CD4-positive, CD25-positive, alpha-beta regulatory T cell (primary cell): ENCODE measurements at regions not wholly inside any gene's neighbourhood (a gene's known extent, or its start where the extent isn't known, plus 50 kb on each side); places are given as distances from the start of the nearest gene placed in this dataset.

Source experiments
- ATAC-seq, 2 donors: fragments of 150-1000 bp; cut with Tn5 transposase; one replicate each; pipeline ENCODE4 v1.10.0; 2021; ENCODE audit warnings: low read depth in 2 of 2, moderate number of reproducible peaks in 2 of 2, moderate library complexity in 1 of 2
- DNase-seq, 3 donors: peaks; one replicate each; pipeline versions ENCODE4 v3.0.0 to v3.0.0-alpha.2; 2012 to 2022; ENCODE audit warnings: mixed read lengths in 1 of 3
- H3K27ac ChIP-seq: one replicate; pipeline ENCODE4 v1.7.0; 2013; ENCODE audit warnings: mild to moderate bottlenecking, low read length; ENCODE audit not compliant: insufficient read depth, poor library complexity, severe bottlenecking
- H3K27me3 ChIP-seq: one replicate; pipeline ENCODE4 v1.7.0; 2013; ENCODE audit warnings: low read length; ENCODE audit not compliant: control insufficient read depth, insufficient read depth
- H3K36me3 ChIP-seq: one replicate; pipeline ENCODE4 v1.7.0; 2013; ENCODE audit warnings: mild to moderate bottlenecking, low read length, moderate library complexity; ENCODE audit not compliant: control insufficient read depth, insufficient read depth
- H3K4me1 ChIP-seq: 2 replicates; pipeline ENCODE4 v1.7.0; 2013; ENCODE audit warnings: mild to moderate bottlenecking, low read length; ENCODE audit not compliant: insufficient read depth, control insufficient read depth, poor library complexity, severe bottlenecking
- H3K4me3 ChIP-seq: one replicate; pipeline ENCODE4 v1.7.0; 2013; ENCODE audit warnings: low read depth, mild to moderate bottlenecking, low read length, moderate library complexity
- H3K9me3 ChIP-seq, 2 experiments: 1 replicate in 1 of 2; 2 replicates in 1 of 2; pipeline ENCODE4 v1.7.0; 2013; ENCODE audit warnings: low read length in 2 of 2, mild to moderate bottlenecking in 1 of 2, moderate library complexity in 1 of 2; ENCODE audit not compliant: control insufficient read depth in 2 of 2
- H3K27ac Mint-ChIP-seq, 3 donors: one replicate each; pipeline ENCODE4 v1.8.0; 2020 to 2022; ENCODE audit warnings: mild to moderate bottlenecking in 3 of 3, mixed read lengths in 3 of 3, moderate library complexity in 2 of 3
- H3K27me3 Mint-ChIP-seq: one replicate; pipeline ENCODE4 v1.8.0; 2022; ENCODE audit warnings: mild to moderate bottlenecking, mixed read lengths
- H3K36me3 Mint-ChIP-seq: one replicate; pipeline ENCODE4 v1.8.0; 2020; ENCODE audit warnings: mixed read lengths
- H3K4me1 Mint-ChIP-seq, 4 donors: one replicate each; pipeline ENCODE4 v1.8.0; 2020 to 2022; ENCODE audit warnings: mixed read lengths in 4 of 4, mild to moderate bottlenecking in 1 of 4
- H3K4me3 Mint-ChIP-seq, 4 donors: one replicate each; pipeline ENCODE4 v1.8.0; 2020 to 2022; ENCODE audit warnings: mild to moderate bottlenecking in 4 of 4, mixed read lengths in 4 of 4, moderate library complexity in 3 of 4
- H3K9me3 Mint-ChIP-seq, 7 donors: one replicate each; pipeline ENCODE4 v1.8.0; 2020 to 2022; ENCODE audit warnings: mixed read lengths in 7 of 7, mild to moderate bottlenecking in 3 of 7, moderate library complexity in 2 of 7

DNA sequence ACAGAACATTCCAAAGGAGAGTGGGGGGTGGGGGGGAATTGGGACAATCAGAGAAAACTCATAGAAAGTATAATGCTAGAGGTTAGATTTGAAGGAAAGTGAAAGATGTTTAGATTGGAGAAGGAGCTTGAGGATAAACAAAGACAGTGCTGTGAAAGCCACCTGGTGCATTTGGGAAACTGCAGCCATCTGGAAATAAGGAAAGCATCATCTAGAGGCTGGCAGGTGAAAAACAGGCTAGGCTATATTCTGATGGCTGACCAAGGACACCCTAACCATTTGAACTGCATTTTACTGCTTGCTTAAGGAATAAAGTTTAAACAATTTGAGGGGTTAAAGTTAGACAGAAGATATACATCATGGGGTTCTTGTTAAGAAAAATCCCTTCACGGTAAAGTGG, 296.4 kb downstream of the CETN3 start:
- Histone ChIP-seq H3K27ac (no peak overlapping the region), H3K27me3 (no peaks in the 10 kb centered on the region), H3K4me1 (no peaks in the 10 kb centered on the region), H3K36me3 (no peaks in the 10 kb centered on the region), H3K9me3 (no peaks in the 10 kb centered on the region), H3K4me3 (no peak overlapping the region)
- no peak for ATAC-seq
- H3K4me3 Mint-ChIP-seq, result no peak overlapping the region
- no peaks in the 10 kb centered on the region for H3K4me1 Mint-ChIP-seq
- no peak for DNase-seq
- peaks cover 0 to 10% (median 2%) of the 10 kb centered on the region in 7 donors for H3K9me3 Mint-ChIP-seq
- no peaks in the 10 kb centered on the region for H3K27me3 Mint-ChIP-seq
- H3K36me3 Mint-ChIP-seq, result no peaks in the 10 kb centered on the region
- no peak overlapping the region for H3K27ac Mint-ChIP-seq

GRCh38 chr5:90112033-90112692, 297.4 kb downstream of the CETN3 start:
- H3K27me3 Mint-ChIP-seq, result no peaks in the 10 kb centered on the region
- H3K36me3 Mint-ChIP-seq, result no peaks in the 10 kb centered on the region
- Histone ChIP-seq H3K27me3 (no peaks in the 10 kb centered on the region), H3K9me3 (no peaks in the 10 kb centered on the region), H3K4me3 (no peak overlapping the region), H3K27ac (no peak overlapping the region), H3K36me3 (no peaks in the 10 kb centered on the region), H3K4me1 (no peaks in the 10 kb centered on the region)
- no peak for ATAC-seq
- DNase-seq, result no peak
- peaks cover 0 to 6% (median 2%) of the 10 kb centered on the region in 7 donors for H3K9me3 Mint-ChIP-seq
- H3K27ac Mint-ChIP-seq, result no peak overlapping the region
- H3K4me1 Mint-ChIP-seq, result no peaks in the 10 kb centered on the region
- no peak overlapping the region for H3K4me3 Mint-ChIP-seq

- no peak overlapping the region for H3K27ac ChIP-seq
- H3K9me3 ChIP-seq, result no peaks in the 10 kb centered on the region
- ATAC-seq (no peak), DNase-seq (no peak)
- no peaks in the 10 kb centered on the region for H3K36me3 ChIP-seq
- Mint-ChIP-seq H3K36me3 (no peaks in the 10 kb centered on the region), H3K27me3 (no peaks in the 10 kb centered on the region), H3K27ac (no peak overlapping the region), H3K9me3 (peaks cover 0 to 6% (median 2%) of the 10 kb centered on the region in 7 donors), H3K4me1 (no peaks in the 10 kb centered on the region), H3K4me3 (no peak overlapping the region)
- H3K27me3 ChIP-seq, result no peaks in the 10 kb centered on the region
- H3K4me3 ChIP-seq, result no peak overlapping the region
- H3K4me1 ChIP-seq, result no peaks in the 10 kb centered on the region
These were observed 298.1 kb downstream of the CETN3 start for GRCh38 chr5:90111364-90112032.

GRCh38 chr5:90109285-90109684, 300.3 kb downstream of the CETN3 start:
- no peaks in the 10 kb centered on the region for H3K36me3 ChIP-seq
- H3K4me1 ChIP-seq, result no peaks in the 10 kb centered on the region
- Mint-ChIP-seq H3K4me1 (no peaks in the 10 kb centered on the region), H3K9me3 (peaks cover 3 to 19% (median 4%) of the 10 kb centered on the region in 7 donors), H3K27ac (no peak overlapping the region), H3K36me3 (no peaks in the 10 kb centered on the region), H3K4me3 (no peak overlapping the region), H3K27me3 (no peaks in the 10 kb centered on the region)
- ATAC-seq (no peak), DNase-seq (no peak)
- no peaks in the 10 kb centered on the region for H3K27me3 ChIP-seq
- no peak overlapping the region for H3K27ac ChIP-seq
- no peaks in the 10 kb centered on the region for H3K9me3 ChIP-seq
- no peak overlapping the region for H3K4me3 ChIP-seq

- H3K27me3 Mint-ChIP-seq, result no peaks in the 10 kb centered on the region
- ATAC-seq (no peak), DNase-seq (no peak)
- H3K4me3 Mint-ChIP-seq, result no peak overlapping the region
- Histone ChIP-seq H3K4me1 (no peaks in the 10 kb centered on the region), H3K27me3 (no peaks in the 10 kb centered on the region), H3K27ac (no peak overlapping the region), H3K9me3 (no peaks in the 10 kb centered on the region), H3K36me3 (no peaks in the 10 kb centered on the region), H3K4me3 (no peak overlapping the region)
- no peaks in the 10 kb centered on the region for H3K4me1 Mint-ChIP-seq
- H3K36me3 Mint-ChIP-seq, result no peaks in the 10 kb centered on the region
- peaks cover 0 to 13% (median 4%) of the 10 kb centered on the region in 7 donors for H3K9me3 Mint-ChIP-seq
- no peak overlapping the region for H3K27ac Mint-ChIP-seq
These were observed 310.5 kb downstream of the CETN3 start for GRCh38 chr5:90099099-90099498.

- no peak for ATAC-seq
- Mint-ChIP-seq H3K4me3 (no peak overlapping the region), H3K36me3 (no peaks in the 10 kb centered on the region), H3K27ac (no peak overlapping the region), H3K9me3 (peaks cover 0 to 11% (median 3%) of the 10 kb centered on the region in 7 donors), H3K4me1 (no peaks in the 10 kb centered on the region), H3K27me3 (no peaks in the 10 kb centered on the region)
- Histone ChIP-seq H3K27ac (no peak overlapping the region), H3K9me3 (no peaks in the 10 kb centered on the region), H3K4me1 (no peaks in the 10 kb centered on the region), H3K36me3 (no peaks in the 10 kb centered on the region), H3K27me3 (no peaks in the 10 kb centered on the region), H3K4me3 (no peak overlapping the region)
- DNase-seq, result no peak
These were observed 312.5 kb downstream of the CETN3 start for GRCh38 chr5:90097082-90097477.

DNA sequence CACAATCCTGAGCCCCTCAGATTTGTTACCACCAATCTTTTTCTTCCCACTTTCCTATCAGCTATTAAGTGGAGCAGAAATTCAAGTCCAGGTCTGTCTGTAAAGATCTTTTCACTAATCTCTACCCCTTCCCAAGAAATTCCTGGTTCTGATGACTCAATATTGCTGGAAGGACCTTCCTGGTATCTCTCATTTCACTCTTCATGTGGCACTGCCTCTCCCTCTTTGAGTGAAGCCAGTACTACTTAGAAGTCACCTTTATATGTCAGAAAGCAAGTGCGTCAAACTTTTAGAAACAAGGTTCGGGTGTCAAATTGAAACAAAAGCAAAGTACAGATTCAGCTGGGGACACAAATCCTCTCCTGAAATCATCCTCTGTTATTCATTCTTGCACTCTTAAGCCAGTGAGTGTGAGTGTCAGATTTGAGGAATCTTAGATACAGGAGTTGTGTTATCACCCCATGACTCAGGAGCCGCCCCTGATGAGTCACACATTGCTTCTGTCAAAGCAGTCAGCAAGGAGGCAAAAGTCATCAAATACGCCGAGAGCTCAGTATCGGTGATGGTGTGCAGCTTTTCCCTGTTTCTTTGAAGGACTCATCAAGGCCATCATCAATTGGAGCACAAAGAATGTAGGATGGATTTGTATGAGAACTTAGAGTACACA, 313.0 kb downstream of the CETN3 start:
- no peaks in the 10 kb centered on the region for H3K4me1 ChIP-seq
- ATAC-seq, result no peak
- no peaks in the 10 kb centered on the region for H3K4me1 Mint-ChIP-seq
- no peaks in the 10 kb centered on the region for H3K27me3 ChIP-seq
- H3K4me3 Mint-ChIP-seq, result no peak overlapping the region
- no peak overlapping the region for H3K4me3 ChIP-seq
- H3K9me3 Mint-ChIP-seq, result peaks cover 0 to 11% (median 3%) of the 10 kb centered on the region in 7 donors
- H3K36me3 Mint-ChIP-seq, result no peaks in the 10 kb centered on the region
- H3K27ac ChIP-seq, result no peak overlapping the region
- H3K27me3 Mint-ChIP-seq, result no peaks in the 10 kb centered on the region
- DNase-seq, result no peak
- no peaks in the 10 kb centered on the region for H3K36me3 ChIP-seq
- no peaks in the 10 kb centered on the region for H3K9me3 ChIP-seq
- no peak overlapping the region for H3K27ac Mint-ChIP-seq
